Germinal center (tissue), 1 donor: ENCODE measurements at regions not wholly inside any gene's neighbourhood (a gene's known extent, or its start where the extent isn't known, plus 50 kb on each side); places are given as distances from the start of the nearest gene placed in this dataset.

Experiments used
- DNase-seq: peaks from one replicate; pipeline ENCODE4 v3.0.0; 2012; ENCODE audit warnings: mixed read lengths, low spot score

DNA sequence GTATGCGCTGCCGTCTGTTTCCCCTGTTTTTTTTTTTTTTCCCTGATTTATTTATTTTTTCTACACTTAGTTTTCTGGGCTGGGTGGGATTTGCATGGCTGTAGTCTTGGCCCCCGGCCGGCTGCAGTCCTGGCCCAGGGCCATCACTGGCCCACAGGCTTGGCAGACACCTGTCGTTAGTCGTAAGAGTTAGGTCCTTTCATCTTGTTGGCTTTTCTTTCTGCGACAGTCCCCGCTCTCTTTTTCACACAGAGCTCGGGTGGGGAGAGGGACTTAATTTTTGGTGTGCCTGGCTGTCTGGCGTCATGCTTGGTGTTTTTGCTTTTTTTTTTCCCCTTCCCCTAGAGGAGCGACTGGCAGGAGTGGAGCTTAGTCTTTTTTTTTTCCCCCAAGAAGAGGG lies 183.4 kb downstream of the KLF13 start:
- DNase-seq = no peak

DNA sequence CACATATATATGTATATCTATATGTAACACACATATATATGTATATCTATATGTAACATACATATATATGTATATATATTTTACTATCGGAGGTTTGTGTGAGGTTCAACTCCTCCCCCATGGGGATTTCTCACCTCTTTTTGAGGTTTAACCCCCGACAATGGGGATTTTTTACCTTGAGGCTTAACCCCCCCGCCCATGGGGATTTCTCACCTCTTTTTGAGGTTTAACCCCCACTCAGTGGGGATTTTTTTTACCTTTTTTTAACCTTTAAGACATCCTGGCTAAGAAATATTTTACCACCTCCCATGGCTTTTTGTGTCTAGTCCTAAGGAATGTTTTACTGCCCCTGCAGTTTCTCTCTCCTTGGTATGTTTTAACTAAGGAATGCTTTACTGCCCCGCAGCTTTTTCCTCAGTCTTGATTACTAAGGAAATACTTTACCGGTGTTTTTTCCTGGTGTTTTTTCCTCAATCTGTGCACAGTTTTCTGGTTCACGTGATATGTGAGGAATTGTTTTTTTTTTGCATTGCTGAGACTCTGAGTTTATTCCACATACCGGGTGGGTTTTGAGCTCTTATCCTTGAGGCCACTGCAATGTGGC lies 185.2 kb downstream of the KLF13 start:
- DNase-seq = no peak

DNA sequence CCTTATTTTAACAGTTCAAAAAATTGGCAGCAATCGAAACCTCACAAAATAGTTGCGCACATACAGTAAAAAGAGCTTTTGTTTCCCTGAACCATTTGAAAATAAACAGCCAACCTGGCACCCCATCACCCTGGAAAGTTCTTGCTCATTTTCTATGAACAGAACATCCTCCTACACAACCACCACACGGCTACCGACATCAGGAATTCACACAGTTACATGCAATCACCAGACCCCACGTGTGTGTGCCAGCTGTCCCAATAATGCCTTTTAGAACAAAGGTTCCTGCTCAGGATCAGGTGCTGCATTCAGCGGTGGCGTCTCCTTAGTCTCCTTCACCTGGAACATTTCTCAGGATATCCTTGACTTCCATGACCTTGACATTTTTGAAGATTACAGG lies 186.5 kb downstream of the KLF13 start:
- no peak for DNase-seq

DNA sequence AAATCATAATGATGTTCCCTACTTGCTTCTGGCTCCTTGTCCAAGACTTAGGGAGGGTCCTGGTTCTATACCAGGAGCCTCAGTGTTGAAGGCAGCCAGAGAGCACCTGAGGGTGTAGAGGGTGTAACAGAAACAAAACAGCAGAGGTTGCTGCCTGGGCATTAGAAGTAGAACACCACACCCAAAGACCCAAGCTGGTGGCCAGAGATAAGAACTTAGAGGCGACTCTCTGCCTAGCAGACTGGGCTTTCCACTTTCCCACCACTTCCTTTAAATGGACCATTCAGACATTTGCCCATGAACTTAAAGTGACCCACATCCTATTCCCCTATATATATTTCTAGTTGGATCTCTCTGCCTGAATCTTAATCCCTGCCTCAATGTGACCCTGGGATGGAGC lies 189.8 kb downstream of the KLF13 start:
- DNase-seq = no peak

DNA sequence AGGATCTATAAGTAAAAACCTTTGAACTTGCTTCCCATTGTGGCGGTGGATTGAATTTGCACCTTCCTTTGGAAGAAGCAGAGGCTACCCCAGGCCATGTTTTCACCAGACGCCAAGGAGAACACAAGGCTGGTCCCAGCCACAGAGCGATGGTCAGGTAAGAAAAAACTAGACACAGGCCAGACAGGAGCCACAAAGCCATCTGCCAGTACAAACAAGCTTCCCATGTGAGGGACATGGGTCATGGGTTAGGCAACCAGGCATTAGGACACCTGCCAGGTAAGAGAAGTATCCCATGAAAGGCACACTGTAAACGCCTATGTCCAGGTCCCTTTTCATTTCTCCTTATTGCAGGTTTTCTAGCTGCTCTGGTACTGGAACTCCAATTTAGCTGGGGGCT lies 190.2 kb downstream of the KLF13 start:
- no peak for DNase-seq

DNA sequence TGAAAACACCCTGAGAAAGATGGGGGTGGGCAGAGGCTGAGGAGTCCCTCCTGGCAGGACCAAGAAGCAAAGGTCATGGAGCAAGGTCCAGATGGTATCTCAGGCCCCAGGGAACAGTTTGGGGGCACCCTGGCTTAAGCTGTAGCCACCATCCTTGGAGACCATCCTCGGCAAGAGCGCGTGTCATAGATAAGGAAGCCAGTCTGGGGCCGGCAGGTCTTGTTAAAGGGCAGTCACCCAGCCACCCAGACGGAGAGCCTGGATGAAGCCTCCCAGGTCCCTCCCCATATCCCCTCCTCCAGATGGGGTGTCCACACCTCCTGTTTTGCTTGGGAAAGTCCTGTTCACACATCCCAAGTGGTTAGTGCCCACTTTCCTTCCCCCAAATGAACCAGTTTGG lies 191.1 kb downstream of the KLF13 start:
- DNase-seq = no peak

DNA sequence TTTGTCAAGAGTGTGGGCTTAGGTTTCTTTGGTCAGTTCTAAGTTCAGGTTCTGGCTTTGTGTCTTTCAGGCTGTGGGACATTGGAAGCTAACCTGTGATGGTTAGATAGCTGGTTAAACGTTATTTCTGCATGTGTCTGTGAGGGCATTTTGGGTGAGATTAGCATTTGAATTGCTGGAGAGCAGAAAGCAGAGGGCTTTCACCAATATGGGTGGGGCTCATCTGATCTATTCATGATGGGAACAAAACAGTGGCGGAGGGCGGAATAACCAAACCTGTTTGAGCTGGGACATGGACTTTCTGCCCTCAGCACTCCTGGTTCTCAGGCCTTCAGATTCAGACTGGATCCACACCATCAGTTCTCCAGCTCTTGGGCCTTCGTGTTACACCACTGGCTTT lies 195.4 kb downstream of the KLF13 start:
- no peak for DNase-seq

DNA sequence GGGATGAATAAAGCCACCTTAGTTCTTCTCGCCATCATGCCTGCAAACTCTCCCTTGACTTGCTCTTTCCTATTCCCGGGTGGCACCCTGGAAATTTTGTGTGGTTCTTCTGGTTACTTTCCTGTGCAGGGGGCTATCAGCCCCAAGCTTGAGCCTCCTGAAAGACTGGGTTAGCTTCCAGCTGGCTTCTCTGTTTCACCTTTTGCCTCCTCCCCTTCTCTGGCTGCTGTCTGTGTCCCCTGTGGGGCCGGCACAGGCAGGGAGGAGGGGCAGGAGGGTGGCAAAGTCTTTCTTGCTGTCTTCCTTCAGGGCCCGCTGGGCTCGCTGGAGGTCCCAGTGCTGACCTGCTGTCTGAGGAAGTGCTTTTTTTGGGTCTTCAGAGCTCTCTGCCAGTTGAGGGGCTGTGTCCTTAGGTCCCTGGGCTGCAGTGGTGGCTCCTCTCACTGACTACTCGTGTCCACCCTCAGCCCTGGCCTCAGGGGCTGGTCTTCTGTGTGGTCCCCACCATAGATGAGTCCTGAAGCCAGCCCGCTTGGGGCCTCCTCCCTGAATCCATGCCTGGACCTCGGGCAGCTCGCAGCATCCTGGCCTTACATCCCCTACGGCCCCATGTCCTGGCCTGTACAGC lies 196.5 kb downstream of the KLF13 start:
- DNase-seq = no peak

DNA sequence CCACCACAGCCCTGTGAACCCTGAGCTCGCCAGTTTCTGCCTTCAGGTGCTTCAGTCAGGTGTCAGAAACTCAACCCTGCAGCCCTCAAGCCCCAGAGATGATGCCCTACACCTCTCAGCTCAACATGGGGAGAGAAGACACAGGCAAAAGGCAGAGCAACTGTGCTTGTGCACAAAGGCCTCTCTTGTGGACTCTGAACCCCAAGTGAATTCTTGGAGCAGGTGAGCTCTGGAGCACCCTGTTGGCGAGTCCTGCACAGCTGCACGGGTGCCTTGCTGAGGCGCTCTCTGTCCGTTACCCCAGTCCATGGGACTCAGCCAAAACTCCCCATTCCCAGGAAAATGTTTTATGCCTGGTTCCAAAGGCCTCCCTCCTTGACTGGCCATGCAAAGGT lies 197.0 kb downstream of the KLF13 start:
- DNase-seq = no peak

DNA sequence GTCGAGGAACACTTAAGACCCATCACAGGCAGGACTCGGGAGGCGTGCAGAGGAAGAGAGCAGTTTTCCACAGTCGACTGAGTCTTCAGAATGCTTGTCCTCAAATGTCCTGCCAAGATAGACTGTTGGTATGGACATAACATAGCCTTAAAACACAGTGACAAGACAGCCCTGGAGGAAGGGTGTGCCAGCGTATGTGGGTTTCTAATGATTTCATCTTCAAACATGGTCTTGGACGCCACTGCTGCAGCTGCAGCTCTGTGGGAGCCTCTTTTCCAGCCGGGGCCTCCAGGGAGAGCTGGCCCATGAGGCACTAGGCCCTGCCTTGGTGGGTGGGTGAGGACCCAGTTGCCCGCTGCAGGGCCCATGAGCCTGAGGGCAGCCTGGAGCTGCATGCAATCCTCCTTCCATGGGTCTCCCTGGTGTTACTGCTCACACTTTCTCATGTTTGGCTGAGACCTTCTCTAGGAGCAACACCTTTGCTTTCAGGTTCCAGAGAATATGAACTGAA lies 198.6 kb downstream of the KLF13 start:
- DNase-seq = no peak

DNA sequence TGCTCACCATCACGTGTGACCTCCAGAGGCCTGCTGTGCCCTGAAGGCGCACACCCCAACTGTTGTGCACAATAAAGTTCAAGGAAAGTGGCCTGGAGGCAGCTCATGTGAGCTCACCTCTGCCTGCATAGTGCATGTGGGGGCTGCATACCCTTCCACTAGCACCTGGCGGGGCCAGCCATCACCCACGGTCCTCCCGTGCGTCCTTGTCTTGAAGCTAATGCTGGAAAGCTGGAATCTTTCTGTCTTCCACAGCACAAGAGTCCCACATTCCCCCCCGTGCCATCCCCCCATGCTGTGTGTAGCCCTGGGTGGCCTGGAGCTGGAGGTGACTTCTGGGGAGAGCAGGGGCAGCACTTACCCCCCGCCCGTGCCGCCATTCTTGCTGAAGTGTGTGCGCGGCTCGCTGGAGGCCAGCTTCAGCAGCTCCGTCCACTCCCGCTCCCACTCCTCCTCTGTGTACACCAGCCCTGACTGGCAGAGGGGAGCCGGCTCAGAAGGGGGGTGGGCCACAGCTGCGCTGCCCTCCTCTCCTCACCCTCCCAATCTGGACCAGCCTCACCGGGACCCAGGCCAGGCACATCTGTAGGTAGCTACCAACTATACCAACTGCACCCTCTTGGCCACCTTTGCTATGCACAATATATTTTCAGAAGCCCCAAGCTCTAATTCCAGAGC lies 199.5 kb downstream of the KLF13 start:
- DNase-seq = no peak

DNA sequence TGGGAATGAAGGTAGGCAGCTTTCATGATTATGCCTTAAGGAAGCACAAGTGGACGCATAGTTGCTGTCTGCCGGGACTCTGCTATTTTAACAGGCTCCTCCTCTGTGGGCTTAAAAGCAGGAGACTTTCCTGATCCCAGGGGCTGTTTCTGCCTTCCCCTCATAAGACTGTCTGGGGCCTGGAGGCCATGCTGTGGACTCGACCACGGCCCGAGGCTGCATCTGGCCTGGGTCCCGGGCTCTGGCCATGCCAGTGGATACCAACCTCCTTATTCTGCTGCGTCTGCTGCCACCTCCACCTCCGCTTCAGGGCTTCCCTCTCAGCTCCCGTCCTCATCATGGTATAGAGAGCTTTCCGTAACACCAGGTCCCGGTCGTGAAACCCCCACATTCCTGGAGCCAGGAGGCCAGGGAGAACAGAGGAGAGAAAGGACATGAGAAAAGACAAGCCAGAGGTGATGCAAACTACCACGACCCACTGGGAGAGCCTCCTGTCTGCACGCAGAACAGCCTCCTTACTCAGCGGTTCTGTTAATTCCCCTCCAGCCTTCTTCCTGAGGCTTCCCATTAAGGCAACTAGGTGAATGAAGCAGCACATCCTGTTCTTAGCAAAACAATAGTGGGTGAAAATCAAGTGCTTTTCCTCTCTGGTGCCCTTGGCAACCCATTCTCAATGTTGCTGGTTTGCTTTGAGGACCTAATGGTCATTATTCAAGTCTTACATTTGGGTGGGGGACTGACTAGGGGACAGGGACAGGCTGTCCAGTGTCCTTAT lies 200.5 kb downstream of the KLF13 start:
- no peak for DNase-seq

DNA sequence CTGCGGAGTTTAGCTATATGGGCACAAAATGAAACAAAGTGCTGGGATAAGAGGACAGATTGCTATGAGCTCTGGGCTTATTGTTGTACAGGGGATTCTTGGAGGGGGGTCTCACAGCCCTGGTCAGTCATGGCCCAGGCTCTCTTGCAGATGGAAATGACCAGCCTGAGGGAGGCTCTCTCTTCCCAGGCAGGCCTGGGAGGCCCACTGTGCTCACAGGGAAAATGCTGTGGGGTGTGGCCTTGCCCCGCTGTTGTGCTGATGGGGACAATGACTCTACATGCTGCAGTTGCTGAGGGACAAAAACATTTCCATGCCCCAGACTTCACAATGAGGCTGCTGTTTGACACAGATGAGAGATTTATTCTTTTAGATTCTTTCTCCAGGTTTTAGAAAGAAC lies 202.2 kb downstream of the KLF13 start:
- DNase-seq = no peak

DNA sequence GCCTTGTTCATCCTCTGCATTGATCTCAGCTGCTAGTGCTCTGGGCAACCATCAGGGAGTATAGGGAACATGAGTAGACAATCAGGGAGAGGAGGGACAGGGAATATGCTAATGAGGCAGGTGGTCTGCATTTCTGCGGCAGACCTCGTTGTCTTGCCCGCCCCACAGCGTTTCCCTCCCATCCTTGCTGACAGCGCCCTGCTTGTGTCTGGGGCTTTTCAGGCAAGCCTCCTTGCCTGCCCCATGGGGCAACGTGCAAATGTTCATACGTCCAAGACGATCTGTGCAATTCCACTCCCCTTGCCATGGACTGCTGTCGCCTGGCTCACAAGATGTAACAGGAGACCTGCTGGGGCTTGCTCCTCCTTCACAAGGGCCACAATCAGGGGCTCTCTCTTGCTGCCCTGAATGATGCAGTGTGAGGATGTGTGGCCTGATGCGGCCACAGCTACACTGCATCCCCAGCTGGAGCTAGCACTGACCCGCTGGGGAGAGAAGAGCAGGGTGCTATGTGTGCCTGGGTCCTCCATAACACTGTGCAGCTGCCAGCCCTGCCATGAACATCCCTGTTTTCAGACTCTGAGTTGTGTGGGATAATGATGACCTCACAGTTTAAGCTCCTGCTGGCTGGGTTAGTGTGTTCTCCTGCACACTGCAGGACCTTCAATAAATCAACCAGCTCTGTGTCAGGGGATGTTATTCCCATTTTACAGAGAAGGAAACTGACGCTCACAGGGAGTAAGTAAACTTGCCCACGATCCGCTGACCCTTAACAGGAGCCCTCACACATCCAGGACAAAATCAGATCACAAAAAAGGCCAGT lies 211.3 kb downstream of the KLF13 start:
- DNase-seq = no peak

DNA sequence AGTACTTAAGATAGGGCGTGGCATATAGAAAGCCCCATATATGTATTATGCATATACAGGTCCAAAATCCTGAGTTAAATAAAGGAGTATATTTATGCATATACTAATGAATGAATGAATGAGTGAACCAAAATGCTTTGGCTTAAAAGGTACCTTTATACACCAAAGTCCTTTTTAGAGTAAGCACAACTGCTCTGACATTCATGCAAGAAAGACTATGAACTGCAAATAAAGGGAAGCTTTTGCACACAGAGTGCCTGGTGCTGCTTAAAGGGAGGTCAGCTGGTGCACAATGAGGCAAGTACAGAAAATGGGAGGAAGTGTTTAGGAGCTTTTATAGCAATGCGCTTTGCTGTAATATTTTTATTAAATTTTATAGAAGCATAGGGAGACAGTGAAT lies 214.0 kb downstream of the KLF13 start:
- no peak for DNase-seq

DNA sequence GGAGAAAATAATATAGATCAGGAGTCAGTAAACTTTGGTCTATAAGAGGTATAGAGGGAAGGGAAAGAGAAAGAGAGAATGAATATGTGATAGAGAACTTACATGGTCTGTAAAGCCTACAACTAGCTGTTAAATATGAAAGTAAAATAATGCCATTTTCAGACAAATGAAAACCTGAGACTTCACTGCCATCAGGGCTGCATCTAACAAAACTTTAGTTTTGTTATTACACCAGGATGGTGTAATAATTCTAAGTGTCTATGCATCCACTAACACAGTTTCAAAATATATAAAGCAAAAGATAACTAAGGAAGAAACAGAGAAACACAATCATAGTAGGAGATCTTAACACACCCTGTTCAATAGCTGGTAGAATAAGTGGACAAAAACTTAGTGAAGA lies 217.7 kb downstream of the KLF13 start:
- no peak for DNase-seq

DNA sequence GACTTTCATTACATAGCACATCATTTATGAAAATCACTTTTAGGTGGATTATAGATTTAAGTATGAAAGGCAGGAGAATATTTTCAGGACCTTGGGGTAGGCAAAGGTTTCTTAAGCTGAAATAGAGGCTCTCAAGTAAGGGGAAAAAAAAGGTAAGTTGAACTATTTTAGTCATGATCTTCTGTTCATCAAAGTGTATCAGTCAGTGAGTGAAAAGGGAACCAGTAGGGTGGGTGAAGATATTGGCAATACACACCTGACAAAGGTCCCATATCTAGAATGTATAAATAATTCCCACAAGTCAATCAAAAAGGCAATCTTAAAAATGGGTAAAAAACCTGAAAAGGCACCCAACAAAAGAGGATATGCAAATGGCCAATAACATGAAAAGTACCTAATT lies 218.6 kb downstream of the KLF13 start:
- DNase-seq = no peak

DNA sequence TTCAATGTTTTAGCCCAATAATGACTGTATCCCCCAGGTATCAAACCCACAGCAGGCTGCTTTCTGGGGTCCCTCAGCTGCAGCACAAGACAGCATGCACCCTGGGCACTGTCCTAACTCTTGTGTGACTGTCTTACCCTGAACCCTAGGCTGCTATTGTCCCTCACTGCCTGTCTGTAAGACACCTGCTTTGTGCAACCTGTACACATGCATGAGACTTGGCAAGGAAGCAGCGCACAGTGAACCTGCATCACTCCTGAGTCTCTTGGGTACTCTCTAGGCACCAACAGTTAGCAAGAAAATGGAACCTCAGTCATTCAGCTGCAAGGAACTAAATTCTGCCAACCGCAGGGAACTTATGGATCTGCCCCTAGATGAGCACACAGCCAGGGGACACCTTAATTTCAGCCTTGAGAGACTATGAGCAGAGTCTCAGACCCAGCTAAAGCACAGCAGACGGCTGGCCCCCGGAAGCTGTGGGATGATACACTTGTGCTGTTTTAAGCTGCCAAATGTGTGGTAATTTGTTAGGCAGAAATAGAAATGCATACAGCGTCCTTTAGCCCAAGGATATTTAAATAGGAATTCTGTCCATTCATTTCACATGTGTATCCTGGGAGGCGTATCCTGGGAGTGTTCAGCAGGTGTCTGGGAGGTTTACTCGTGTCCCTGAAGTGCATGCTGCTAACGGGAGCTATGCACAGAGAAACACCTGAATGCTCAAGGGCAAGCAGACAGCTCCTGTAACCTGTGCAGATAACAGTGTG lies 223.8 kb downstream of the KLF13 start:
- DNase-seq = no peak

DNA sequence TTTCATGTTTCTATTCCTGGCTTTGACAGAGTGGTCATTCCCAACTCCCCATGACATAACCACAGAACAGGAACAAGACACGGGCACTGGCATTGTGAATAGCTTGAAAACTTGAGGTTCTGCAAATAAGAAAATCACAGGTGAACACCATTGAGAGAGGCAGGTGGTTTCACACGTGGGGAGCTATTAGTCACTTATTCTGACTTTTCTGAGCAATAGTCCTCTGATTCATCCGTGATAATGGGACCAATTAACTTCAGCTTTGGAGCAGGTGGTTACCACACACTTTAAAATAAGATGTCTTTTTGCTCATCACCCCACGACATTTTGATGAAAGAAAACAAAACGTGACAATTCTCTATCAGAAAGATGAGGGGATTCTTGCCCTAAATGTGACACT lies 224.7 kb downstream of the KLF13 start:
- no peak for DNase-seq

DNA sequence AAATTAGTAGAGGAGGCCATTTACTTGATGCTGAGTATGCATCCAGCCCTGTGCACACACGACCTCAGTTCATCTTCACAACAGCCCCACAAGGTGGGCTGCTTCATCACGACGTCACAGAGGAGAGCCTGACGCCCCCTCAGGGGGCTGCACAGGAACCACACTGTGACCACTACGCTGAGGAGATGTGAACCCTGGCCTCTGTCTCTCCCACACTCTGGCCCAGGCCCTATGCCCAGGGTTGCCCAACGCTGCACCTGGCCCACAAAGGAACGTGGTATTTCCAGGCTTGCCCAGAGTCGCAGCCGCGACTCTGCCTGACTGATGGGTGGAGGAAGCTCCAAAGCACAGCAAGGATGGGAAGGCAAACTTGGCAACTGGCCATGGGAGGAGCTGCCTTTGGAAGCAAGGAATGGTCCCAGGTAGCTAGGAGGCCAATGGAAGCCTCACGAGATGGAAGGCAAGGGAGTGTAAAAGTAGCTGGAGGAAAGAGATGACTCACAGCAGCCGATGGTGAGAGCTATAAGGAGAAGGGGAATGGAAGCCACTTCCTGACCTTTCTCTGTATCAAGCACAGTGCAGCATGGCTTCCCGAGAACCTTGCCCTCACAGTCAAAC lies 226.0 kb downstream of the KLF13 start:
- no peak for DNase-seq

DNA sequence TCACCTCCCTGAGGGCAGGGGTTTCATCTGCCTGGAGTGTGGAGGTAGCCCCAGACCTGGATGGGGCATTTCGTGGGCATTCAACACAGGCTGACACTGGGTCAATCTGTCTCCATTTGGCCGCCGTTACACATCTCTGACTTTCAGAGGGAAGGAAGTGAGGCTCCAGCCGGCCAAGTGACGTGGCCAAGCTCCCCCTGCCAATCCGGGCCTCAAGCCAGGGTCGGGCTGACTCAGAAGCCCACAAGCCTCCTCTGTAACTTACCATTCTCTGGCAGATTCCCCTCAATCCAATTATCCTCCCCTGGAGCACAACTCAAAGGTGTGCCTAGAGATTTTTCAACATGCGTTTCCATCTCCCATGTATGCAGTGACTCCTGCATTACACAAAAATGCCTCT lies 227.6 kb downstream of the KLF13 start:
- no peak for DNase-seq
